ENCODE measurements at regions not wholly inside any gene's neighbourhood (a gene's known extent, or its start where the extent isn't known, plus 50 kb on each side); places are given as distances from the start of the nearest gene placed in this dataset.

- Histone ChIP-seq H3K4me2 (ENCODE audit: low read length) (no peak overlapping the region), H3K4me1 (ENCODE audit: low read length) (peaks cover 13% of the 10 kb centered on the region), H3K27ac (ENCODE audit: low read length) (no peak overlapping the region), H3K79me2 (ENCODE audit: low read length) (no peaks in the 10 kb centered on the region), H4K20me1 (ENCODE audit: insufficient read depth, low read length) (no peaks in the 10 kb centered on the region), H3K9me3 (ENCODE audit: insufficient read depth, low read length) (no peaks in the 10 kb centered on the region), H3K36me3 (replicated peaks; ENCODE audit: low read depth, low read length) (no peaks in the 10 kb centered on the region), H3K4me3 (ENCODE audit: low read length) (no peak overlapping the region), H3K27me3 (ENCODE audit: low read depth, low read length) (no peaks in the 10 kb centered on the region), H3K9ac (ENCODE audit: low read length) (no peak overlapping the region), H2AFZ (ENCODE audit: low read depth, low read length) (no peak overlapping the region)
- TF ChIP-seq, protein P1, sequence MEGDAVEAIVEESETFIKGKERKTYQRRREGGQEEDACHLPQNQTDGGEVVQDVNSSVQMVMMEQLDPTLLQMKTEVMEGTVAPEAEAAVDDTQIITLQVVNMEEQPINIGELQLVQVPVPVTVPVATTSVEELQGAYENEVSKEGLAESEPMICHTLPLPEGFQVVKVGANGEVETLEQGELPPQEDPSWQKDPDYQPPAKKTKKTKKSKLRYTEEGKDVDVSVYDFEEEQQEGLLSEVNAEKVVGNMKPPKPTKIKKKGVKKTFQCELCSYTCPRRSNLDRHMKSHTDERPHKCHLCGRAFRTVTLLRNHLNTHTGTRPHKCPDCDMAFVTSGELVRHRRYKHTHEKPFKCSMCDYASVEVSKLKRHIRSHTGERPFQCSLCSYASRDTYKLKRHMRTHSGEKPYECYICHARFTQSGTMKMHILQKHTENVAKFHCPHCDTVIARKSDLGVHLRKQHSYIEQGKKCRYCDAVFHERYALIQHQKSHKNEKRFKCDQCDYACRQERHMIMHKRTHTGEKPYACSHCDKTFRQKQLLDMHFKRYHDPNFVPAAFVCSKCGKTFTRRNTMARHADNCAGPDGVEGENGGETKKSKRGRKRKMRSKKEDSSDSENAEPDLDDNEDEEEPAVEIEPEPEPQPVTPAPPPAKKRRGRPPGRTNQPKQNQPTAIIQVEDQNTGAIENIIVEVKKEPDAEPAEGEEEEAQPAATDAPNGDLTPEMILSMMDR (IDR thresholded peaks at IDR 0.05; ENCODE audit: low read depth, low read length): no peak
Observed at GRCh38 chr6:71726121-71726520, 160.2 kb upstream of the RIMS1 start.

DNA sequence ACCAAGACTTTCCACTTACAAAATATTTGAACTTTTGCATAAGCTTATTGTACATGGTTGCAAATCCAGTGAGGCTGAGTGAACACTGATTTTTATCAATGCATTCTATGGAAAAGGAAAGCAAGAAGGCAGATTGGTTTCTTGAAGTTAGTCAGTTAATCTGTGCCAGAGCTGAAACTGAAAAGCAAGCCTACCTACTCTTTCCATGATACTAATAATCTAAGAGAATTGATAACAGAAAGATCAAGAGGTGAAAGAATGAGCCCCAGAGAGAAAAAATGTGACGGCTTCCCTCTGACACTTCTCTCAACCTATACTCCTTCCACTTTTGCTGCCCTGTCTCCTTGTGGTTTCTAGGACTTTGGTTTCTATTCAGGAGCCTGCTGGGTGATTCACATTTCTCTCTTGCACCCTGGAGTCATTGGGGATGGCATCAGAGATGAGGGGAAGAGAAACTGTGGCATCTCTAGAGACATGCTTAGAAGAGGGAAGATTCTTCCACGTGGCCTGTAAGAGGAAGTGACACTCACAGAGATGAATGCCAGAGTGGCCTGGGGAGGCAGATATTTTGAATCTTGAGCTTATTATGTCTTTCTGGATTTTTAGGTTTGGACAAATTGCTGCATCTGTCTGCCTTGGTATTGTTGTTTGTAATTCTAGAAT lies 158.6 kb upstream of the RIMS1 start:
- 0 out of 2 replicates have a peak overlapping the region, but pooled peaks have one; percentile 7 for H3K27ac ChIP-seq (ENCODE audit: low read length)
- no peaks in the 10 kb centered on the region for H3K9me3 ChIP-seq (ENCODE audit: insufficient read depth, low read length)
- no peak overlapping the region for H3K4me3 ChIP-seq (ENCODE audit: low read length)
- no peaks in the 10 kb centered on the region for H3K36me3 ChIP-seq (replicated peaks; ENCODE audit: low read depth, low read length)
- no peaks in the 10 kb centered on the region for H4K20me1 ChIP-seq (ENCODE audit: insufficient read depth, low read length)
- no peaks in the 10 kb centered on the region for H3K27me3 ChIP-seq (ENCODE audit: low read depth, low read length)
- no peaks in the 10 kb centered on the region for H3K79me2 ChIP-seq (ENCODE audit: low read length)
- peak overlapping the region; percentile 21 for H3K4me2 ChIP-seq (ENCODE audit: low read length)
- TF ChIP-seq EZH2phosphoT487 (IDR thresholded peaks at IDR 0.05; ENCODE audit: low read depth): no peak
- TF ChIP-seq, protein P1 (IDR thresholded peaks at IDR 0.05; ENCODE audit: low read depth, low read length): no peak
- peak overlapping the region; percentile 59; the same call in 1 of the 2 replicates for H2AFZ ChIP-seq (ENCODE audit: low read depth, low read length)
- peaks cover 13% of the 10 kb centered on the region for H3K4me1 ChIP-seq (ENCODE audit: low read length)
- no peak overlapping the region for H3K9ac ChIP-seq (ENCODE audit: low read length)

DNA sequence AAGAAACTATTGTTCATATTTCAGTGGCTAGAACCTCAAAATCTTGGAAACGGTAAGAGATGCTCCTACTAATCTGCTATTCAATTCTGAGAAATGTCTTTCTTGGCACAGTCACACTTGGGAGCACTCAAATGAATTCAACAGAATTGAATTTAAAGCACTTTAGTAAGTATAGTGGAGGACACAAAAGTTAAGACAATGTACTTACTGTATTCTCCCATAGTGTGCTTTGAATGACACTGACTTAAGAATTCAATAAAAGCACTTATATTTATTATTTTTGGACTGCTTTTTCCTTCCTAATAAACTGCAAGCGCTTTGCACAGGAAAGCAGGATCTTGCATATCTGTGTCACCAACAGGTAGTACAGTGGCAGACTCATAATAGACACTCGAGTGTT lies 156.1 kb upstream of the RIMS1 start:
- Histone ChIP-seq H3K79me2 (ENCODE audit: low read length) (no peaks in the 10 kb centered on the region), H3K36me3 (replicated peaks; ENCODE audit: low read depth, low read length) (no peaks in the 10 kb centered on the region), H2AFZ (ENCODE audit: low read depth, low read length) (no peak overlapping the region), H3K4me1 (ENCODE audit: low read length) (peaks cover 13% of the 10 kb centered on the region), H3K27me3 (ENCODE audit: low read depth, low read length) (no peaks in the 10 kb centered on the region), H3K9me3 (ENCODE audit: insufficient read depth, low read length) (no peaks in the 10 kb centered on the region), H3K9ac (ENCODE audit: low read length) (no peak overlapping the region), H3K4me3 (ENCODE audit: low read length) (no peak overlapping the region), H4K20me1 (ENCODE audit: insufficient read depth, low read length) (no peaks in the 10 kb centered on the region), H3K27ac (ENCODE audit: low read length) (no peak overlapping the region), H3K4me2 (ENCODE audit: low read length) (no peak overlapping the region)
- TF ChIP-seq, protein P1 (IDR thresholded peaks at IDR 0.05; ENCODE audit: low read depth, low read length): no peak
- TF ChIP-seq EZH2phosphoT487 (IDR thresholded peaks at IDR 0.05; ENCODE audit: low read depth): no peak

GRCh38 chr6:71733970-71734899 lies 152.1 kb upstream of the RIMS1 start:
- Histone ChIP-seq H3K36me3 (replicated peaks; ENCODE audit: low read depth, low read length) (no peaks in the 10 kb centered on the region), H3K27ac (ENCODE audit: low read length) (no peak overlapping the region), H3K79me2 (ENCODE audit: low read length) (no peaks in the 10 kb centered on the region), H3K4me3 (ENCODE audit: low read length) (no peak overlapping the region), H3K9me3 (ENCODE audit: insufficient read depth, low read length) (no peaks in the 10 kb centered on the region), H3K27me3 (ENCODE audit: low read depth, low read length) (no peaks in the 10 kb centered on the region), H3K4me1 (ENCODE audit: low read length) (no peaks in the 10 kb centered on the region), H3K9ac (ENCODE audit: low read length) (no peak overlapping the region), H2AFZ (ENCODE audit: low read depth, low read length) (no peak overlapping the region), H4K20me1 (ENCODE audit: insufficient read depth, low read length) (no peaks in the 10 kb centered on the region), H3K4me2 (ENCODE audit: low read length) (no peak overlapping the region)
- TF ChIP-seq, protein P1 (IDR thresholded peaks at IDR 0.05; ENCODE audit: low read depth, low read length): no peak
- TF ChIP-seq EZH2phosphoT487 (IDR thresholded peaks at IDR 0.05; ENCODE audit: low read depth): no peak
